ENCODE measurements at regions not wholly inside any gene's neighbourhood (a gene's known extent, or its start where the extent isn't known, plus 50 kb on each side); places are given as distances from the start of the nearest gene placed in this dataset.

DNA sequence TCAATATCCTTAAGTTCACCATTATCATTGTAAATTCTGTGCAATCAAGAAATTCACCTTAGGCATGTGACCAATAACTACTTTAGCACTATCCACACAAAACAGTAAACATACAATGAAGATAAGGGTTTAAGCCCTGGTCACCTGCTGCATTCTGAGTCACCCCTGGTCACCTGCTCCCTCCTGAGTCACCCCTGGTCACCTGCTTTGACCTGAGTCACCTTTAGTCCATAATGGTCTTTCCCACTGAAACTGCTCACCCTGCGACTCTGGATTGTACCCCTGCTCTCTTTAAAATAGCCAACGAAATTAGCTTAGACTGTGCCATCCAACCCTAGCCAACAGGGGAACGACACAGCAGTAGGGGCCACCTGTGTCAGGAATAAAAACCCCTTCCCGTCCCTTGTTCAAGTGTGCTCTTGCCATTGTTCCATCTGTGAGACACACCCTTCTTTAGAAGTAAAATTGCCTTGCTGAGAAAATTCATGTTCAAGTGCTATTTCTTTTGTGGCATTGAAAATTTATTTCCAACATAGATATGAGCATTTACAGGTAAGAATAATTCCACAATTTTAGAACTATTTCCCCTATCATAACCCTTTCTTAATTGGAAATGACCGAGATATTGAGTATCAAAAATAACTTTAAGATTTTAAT is 902.8 kb downstream of the DSC3 start:
- no peak for DNase-seq (ENCODE audit: low read depth in 2 of 2)
- H3K27me3 ChIP-seq (ENCODE audit: control insufficient read depth, insufficient read depth, low read length) = no peaks in the 10 kb centered on the region

DNA sequence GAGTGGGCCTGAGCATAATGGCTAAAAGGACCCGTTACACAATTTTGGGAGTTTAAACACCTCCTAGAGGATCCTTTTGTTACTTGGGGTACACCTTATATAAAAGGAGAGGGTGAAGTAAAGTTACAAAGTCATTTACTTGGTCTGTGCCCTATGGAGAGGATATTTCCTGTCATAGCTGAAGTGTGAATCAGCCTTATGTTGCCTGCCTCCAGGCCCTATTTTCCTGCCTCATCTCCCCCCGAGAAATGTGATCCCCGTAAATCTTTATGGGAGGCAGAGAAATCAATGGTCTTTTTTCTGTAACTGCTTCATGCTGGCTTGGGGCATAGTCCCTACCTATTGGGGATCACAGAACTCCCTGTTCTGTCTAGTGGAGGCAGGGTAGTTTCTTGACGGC is 906.6 kb downstream of the DSC3 start:
- H4K20me1 ChIP-seq (ENCODE audit: control insufficient read depth, extremely low read depth, insufficient read depth, low read length) = no peaks in the 10 kb centered on the region
- no peak overlapping the region for H3K4me3 ChIP-seq (replicated peaks in 1 of 4; ENCODE audit: control extremely low read depth in 1 of 4, insufficient read depth in 1 of 4, low read depth in 3 of 4, low read length in 4 of 4)
- DNase-seq (ENCODE audit: low read depth in 2 of 2) = no peak
- no peaks in the 10 kb centered on the region for H3K27me3 ChIP-seq (ENCODE audit: control insufficient read depth, insufficient read depth, low read length)
- no peaks in the 10 kb centered on the region for H3K36me3 ChIP-seq (ENCODE audit: control insufficient read depth, insufficient read depth, low read length)
- TF ChIP-seq EZH2 (IDR thresholded peaks at IDR 0.05; ENCODE audit: low read length, missing control alignments) = no peak
- TF ChIP-seq, protein P1, sequence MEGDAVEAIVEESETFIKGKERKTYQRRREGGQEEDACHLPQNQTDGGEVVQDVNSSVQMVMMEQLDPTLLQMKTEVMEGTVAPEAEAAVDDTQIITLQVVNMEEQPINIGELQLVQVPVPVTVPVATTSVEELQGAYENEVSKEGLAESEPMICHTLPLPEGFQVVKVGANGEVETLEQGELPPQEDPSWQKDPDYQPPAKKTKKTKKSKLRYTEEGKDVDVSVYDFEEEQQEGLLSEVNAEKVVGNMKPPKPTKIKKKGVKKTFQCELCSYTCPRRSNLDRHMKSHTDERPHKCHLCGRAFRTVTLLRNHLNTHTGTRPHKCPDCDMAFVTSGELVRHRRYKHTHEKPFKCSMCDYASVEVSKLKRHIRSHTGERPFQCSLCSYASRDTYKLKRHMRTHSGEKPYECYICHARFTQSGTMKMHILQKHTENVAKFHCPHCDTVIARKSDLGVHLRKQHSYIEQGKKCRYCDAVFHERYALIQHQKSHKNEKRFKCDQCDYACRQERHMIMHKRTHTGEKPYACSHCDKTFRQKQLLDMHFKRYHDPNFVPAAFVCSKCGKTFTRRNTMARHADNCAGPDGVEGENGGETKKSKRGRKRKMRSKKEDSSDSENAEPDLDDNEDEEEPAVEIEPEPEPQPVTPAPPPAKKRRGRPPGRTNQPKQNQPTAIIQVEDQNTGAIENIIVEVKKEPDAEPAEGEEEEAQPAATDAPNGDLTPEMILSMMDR (conservative IDR thresholded peaks at IDR 0.05 in 1 of 2, IDR thresholded peaks at IDR 0.05 in 1 of 2; ENCODE audit: low read depth in 1 of 2, low read length in 2 of 2) = no peak
- H3K4me1 ChIP-seq (ENCODE audit: control insufficient read depth, extremely low read depth, insufficient read depth, low read length) = no peaks in the 10 kb centered on the region
- no peak overlapping the region for H2AFZ ChIP-seq (ENCODE audit: low read length)
- H3K4me2 ChIP-seq (ENCODE audit: extremely low read depth, insufficient read depth, low read length) = no peak overlapping the region
- H3K79me2 ChIP-seq (ENCODE audit: control insufficient read depth, insufficient read depth, low read length) = no peaks in the 10 kb centered on the region
- H3K9ac ChIP-seq (ENCODE audit: insufficient read depth, low read length) = no peak overlapping the region
- H3K27ac ChIP-seq (ENCODE audit: insufficient read depth, low read length) = no peak overlapping the region
- no peaks in the 10 kb centered on the region for H3K9me3 ChIP-seq (ENCODE audit: control insufficient read depth, insufficient read depth, low read depth, low read length)

More for the DNA sequence above, 902.8 kb downstream of the DSC3 start:
- Histone ChIP-seq H3K36me3 (ENCODE audit: control insufficient read depth, insufficient read depth, low read length) (no peaks in the 10 kb centered on the region), H4K20me1 (ENCODE audit: control insufficient read depth, extremely low read depth, insufficient read depth, low read length) (no peaks in the 10 kb centered on the region), H3K79me2 (ENCODE audit: control insufficient read depth, insufficient read depth, low read length) (no peaks in the 10 kb centered on the region), H2AFZ (ENCODE audit: low read length) (no peak overlapping the region), H3K9ac (ENCODE audit: insufficient read depth, low read length) (no peak overlapping the region), H3K4me1 (ENCODE audit: control insufficient read depth, extremely low read depth, insufficient read depth, low read length) (no peaks in the 10 kb centered on the region), H3K4me3 (replicated peaks in 1 of 4; ENCODE audit: control extremely low read depth in 1 of 4, insufficient read depth in 1 of 4, low read depth in 3 of 4, low read length in 4 of 4) (no peak overlapping the region), H3K27ac (ENCODE audit: insufficient read depth, low read length) (no peak overlapping the region), H3K9me3 (ENCODE audit: control insufficient read depth, insufficient read depth, low read depth, low read length) (no peaks in the 10 kb centered on the region), H3K4me2 (ENCODE audit: extremely low read depth, insufficient read depth, low read length) (no peak overlapping the region)
- TF ChIP-seq EZH2 (IDR thresholded peaks at IDR 0.05; ENCODE audit: low read length, missing control alignments) = no peak
- TF ChIP-seq, protein P1 (conservative IDR thresholded peaks at IDR 0.05 in 1 of 2, IDR thresholded peaks at IDR 0.05 in 1 of 2; ENCODE audit: low read depth in 1 of 2, low read length in 2 of 2) = no peak

DNA sequence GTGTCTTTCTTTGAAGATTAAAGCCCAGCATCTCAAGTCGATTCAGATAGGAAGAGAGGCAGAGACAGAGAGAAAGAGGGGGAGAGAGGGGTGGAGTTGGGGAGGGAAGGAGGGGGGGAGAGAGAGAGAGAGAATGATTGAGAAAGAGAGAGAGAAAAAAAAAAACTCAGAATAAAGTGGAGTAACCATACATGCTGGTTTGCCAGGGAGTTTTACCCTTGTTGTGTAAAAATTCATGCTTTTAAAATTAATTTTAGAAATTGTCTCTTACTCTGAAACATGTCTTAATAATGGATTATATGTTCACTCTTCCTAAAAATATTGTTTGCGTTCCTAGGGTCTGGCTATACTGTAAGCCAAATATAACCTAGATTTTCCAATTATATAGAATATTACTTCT is 908.5 kb downstream of the DSC3 start:
- Histone ChIP-seq H3K27me3 (ENCODE audit: control insufficient read depth, insufficient read depth, low read length) (no peaks in the 10 kb centered on the region), H3K4me1 (ENCODE audit: control insufficient read depth, extremely low read depth, insufficient read depth, low read length) (no peaks in the 10 kb centered on the region), H3K27ac (ENCODE audit: insufficient read depth, low read length) (no peak overlapping the region), H3K4me2 (ENCODE audit: extremely low read depth, insufficient read depth, low read length) (no peak overlapping the region), H3K9ac (ENCODE audit: insufficient read depth, low read length) (no peak overlapping the region), H3K4me3 (replicated peaks in 1 of 4; ENCODE audit: control extremely low read depth in 1 of 4, insufficient read depth in 1 of 4, low read depth in 3 of 4, low read length in 4 of 4) (no peak overlapping the region), H3K9me3 (ENCODE audit: control insufficient read depth, insufficient read depth, low read depth, low read length) (no peaks in the 10 kb centered on the region), H4K20me1 (ENCODE audit: control insufficient read depth, extremely low read depth, insufficient read depth, low read length) (no peaks in the 10 kb centered on the region), H2AFZ (ENCODE audit: low read length) (no peak overlapping the region), H3K79me2 (ENCODE audit: control insufficient read depth, insufficient read depth, low read length) (no peaks in the 10 kb centered on the region), H3K36me3 (ENCODE audit: control insufficient read depth, insufficient read depth, low read length) (no peaks in the 10 kb centered on the region)
- no peak for TF ChIP-seq EZH2 (IDR thresholded peaks at IDR 0.05; ENCODE audit: low read length, missing control alignments)
- TF ChIP-seq, protein P1 (conservative IDR thresholded peaks at IDR 0.05 in 1 of 2, IDR thresholded peaks at IDR 0.05 in 1 of 2; ENCODE audit: low read depth in 1 of 2, low read length in 2 of 2) = no peak
- DNase-seq (ENCODE audit: low read depth in 2 of 2) = no peak

Measured in fibroblast of lung (primary cell).